ENCODE measurements at regions not wholly inside any gene's neighbourhood (a gene's known extent, or its start where the extent isn't known, plus 50 kb on each side); places are given as distances from the start of the nearest gene placed in this dataset.

DNA sequence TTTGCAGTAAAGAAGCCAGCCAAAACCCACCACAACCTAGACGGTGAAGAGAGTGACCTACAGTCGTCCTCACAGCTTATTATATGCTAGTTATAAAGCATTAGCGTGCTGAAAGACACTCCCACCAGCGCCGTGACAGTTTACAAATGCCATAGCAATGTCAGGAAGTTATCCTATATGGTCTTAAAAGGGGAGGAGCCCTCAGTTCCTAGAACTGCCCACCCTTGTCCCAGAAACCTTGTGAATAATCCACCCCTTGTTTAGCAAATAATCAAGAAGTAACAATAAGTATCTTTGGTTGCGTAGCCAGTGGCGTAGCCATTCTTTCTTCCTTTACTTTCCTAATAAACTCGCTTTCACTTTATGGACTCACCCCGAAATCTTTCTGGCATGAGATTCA is 227.9 kb upstream of the ARGLU1 start:
- no peak for DNase-seq (ENCODE audit: low read depth)

- DNase-seq (ENCODE audit: low read depth): no peak
These were observed 226.2 kb upstream of the ARGLU1 start for GRCh38 chr13:106794117-106794516.

DNA sequence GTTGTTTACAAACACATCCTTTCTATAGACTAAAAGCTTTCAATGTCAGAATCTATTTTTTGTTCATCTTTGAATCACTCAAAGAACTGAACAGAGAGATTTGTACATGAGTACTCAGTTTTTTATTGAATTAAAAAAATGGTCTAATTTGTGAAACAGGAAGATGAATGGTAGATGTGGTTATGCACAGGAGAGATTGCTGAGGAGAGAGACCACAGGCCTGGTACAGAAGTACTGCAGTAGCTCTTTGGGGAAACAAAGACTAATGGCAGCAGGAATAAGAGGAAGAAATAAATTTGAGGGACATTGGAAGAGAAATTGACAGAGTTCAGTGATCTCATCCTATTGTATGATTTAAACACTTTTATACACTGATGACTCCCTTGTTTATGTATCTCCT is 222.0 kb upstream of the ARGLU1 start:
- no peak for DNase-seq (ENCODE audit: low read depth)

- no peak for DNase-seq (ENCODE audit: low read depth)
These were observed 218.1 kb upstream of the ARGLU1 start for GRCh38 chr13:106786006-106786563.

- no peak for DNase-seq (ENCODE audit: low read depth)
These were observed 206.7 kb upstream of the ARGLU1 start for GRCh38 chr13:106774621-106775020.

GRCh38 chr13:106772006-106772601 is 204.2 kb upstream of the ARGLU1 start:
- DNase-seq (ENCODE audit: low read depth): no peak

DNA sequence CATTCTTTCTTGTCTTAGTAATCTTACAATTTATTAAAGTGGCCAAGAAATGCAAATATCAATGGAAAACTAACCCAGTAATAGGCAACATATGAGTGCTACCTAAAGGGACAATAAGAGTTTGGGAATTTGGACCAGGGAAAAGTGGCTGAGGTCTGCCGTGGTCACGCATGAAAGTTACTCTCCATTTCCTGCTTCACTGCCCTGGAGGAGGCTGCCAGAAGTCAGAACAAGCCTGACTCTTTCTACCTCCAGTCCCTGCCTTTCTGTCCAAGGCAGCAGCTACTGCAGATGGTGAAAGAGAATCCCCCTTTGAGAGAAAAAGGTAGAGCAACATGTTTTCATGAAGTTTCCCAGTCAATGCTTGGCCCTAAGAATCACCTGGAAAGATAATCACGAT is 201.1 kb upstream of the ARGLU1 start:
- DNase-seq (ENCODE audit: low read depth): no peak

DNA sequence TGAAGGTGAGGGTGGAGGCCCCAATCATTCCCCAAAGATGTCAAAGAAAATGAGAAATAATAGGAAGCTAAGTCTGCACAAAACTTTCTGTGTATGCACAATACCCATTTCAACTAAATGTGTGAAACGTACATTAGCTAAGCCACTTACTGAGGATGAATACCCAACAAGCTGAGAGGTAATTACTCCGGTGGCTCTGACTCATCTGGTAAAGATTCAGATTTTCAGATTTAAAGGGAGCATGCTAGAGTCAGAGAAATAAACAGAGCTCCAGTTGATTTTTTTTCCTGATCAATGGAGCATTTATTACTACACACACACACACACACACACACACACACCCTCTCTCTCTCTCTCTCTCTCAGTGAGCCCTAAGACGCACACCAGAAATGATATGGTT is 194.8 kb upstream of the ARGLU1 start:
- DNase-seq (ENCODE audit: low read depth): no peak

DNA sequence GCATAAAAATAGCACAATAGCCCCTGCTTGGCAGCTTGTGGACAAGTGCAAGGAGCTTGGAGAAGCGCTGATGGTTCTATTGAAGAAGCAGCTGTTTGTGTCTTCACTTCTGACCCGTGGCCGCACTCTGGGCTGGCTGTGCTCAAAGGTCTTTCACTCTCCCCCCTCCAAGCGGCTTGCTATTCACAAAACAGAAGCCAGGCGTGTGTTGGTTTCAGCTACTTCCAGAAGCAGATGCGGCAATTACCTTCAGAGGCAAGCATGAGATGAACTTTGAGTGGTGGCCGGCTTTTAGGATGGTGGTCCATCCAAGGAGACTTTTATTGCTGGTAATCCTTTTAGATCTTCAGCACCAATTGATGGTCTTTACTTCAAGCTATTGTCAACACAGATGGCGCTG is 188.5 kb upstream of the ARGLU1 start:
- DNase-seq (ENCODE audit: low read depth): no peak

DNA sequence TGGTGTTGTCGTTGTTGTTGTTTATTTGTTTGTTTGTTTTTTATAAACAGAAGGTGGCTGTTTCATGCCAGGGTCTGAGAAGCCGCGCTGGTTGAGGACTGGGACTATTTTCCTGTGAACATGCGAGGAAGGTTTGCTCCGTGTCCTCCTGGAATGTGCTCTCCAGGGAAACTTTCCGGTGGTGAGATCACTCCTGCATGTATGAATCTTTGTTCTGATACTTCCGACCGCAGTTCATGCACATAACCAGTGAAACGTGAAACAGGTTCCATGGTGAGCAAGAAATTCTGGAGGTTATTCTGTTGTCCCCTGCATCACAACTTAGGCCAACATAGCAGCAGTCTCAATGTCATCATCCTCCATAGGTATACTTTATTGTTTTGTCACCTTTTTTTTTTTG is 187.6 kb upstream of the ARGLU1 start:
- no peak for DNase-seq (ENCODE audit: low read depth)

- no peak for DNase-seq (ENCODE audit: low read depth)
These were observed 185.3 kb upstream of the ARGLU1 start for GRCh38 chr13:106753251-106753650.

- DNase-seq (ENCODE audit: low read depth): no peak
These were observed 184.7 kb upstream of the ARGLU1 start for GRCh38 chr13:106752584-106753170.

GRCh38 chr13:106748785-106749184 is 180.8 kb upstream of the ARGLU1 start:
- no peak for DNase-seq (ENCODE audit: low read depth)

- DNase-seq (ENCODE audit: low read depth): no peak
These were observed 176.6 kb upstream of the ARGLU1 start for GRCh38 chr13:106744516-106744915.

DNA sequence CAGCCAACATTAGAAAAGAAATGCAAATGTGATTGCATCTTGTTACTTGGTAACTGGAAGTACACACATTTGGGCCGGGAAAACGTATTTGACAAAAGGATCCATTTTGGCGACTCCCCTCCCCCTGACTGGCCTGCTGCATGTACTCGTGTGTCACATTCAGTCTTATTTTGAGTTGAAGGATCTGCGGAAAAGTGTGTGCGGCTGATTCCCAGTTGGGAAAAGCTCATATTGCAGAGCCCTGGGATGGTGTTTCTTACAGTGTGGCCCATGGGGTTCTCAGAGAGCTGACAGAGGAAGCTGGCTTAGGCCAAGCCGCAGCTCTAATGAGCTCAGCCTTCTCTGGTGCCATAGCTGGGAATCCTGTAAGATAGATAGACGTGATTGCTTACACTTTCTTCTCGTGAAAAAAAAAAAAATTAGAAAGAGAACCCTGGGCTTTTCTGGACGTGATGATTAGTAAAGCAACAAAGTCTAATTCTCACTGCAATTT is 170.3 kb upstream of the ARGLU1 start:
- no peak for DNase-seq (ENCODE audit: low read depth)

DNA sequence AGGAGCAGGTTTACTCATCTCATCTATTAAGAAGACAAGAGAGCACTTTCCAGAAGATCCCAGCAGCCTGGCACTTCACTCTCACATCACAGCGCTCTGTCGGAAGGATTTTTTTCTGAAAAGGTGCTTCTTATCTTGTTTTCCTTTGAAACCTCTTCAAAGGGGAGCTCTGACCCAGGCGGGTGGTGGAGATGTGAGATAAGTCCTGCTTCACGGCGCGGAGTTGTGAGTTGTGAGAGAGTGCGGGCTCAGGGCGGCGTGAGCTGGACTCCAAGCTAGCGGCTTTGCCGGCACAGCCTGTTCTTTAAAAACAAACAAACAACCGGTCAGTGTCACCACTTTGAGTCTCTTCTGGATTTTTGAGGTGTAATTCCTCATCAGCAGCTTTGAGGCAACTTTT is 169.0 kb upstream of the ARGLU1 start:
- DNase-seq (ENCODE audit: low read depth): no peak

DNA sequence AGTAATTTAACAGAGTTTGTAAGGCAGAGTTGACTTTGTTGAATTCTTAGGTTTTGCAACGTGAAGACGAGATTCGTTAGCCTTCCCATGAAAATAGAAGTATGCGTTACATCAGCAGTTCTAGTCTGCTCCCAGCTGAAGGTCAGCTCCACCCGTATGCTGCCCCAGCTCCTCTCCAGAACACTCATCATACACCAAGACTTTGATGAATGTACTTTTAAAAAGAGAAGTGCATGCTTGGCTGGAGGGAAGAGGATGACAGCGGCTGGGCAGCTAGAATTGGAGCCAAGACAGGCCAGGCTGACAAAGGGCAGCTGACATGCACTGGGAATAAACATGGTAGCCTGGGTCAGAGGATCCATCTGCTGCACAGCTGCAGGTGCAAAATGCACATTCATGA is 166.3 kb upstream of the ARGLU1 start:
- no peak for DNase-seq (ENCODE audit: low read depth)

DNA sequence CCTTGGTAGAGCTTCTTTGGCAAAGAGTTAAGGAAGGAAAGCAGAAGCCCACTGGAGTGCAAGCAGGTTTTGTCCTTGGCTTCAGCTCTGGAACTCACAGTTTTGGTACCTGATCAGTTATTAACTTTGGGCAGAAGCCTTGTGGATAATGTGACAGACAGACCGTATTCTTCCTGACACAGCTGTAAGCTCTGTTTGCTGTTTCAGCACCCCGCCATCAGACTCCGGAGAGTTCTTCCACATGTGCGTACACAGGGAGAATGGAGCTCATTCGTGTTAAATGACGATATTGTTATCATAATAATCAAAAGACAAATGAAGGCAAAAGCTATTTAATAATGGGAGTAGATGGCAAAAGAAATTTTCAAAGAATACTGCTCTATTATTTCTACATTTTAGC is 155.1 kb upstream of the ARGLU1 start:
- DNase-seq (ENCODE audit: low read depth): no peak

DNA sequence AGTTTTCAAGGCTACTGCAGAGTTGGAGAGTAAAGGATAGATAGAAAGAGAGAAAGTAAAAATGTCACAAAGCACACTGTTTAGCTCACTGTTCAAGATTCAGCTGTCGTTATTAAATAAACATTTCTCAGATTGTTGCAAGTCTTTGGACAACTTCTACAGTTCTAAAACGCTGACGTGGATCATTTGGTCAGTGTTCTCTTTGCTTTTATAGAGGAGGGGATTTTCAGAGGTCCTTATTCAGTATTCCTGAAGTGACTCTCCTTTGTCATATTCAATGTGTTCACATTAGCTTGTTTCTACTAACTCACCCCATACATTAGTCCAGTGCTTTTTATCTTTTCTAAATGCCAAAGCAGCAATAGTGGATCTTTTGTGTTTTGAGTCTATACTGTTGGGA is 154.7 kb upstream of the ARGLU1 start:
- no peak for DNase-seq (ENCODE audit: low read depth)

- DNase-seq (ENCODE audit: low read depth): no peak
These were observed 153.7 kb upstream of the ARGLU1 start for GRCh38 chr13:106721599-106721998.

- no peak for DNase-seq (ENCODE audit: low read depth)
These were observed 146.5 kb upstream of the ARGLU1 start for GRCh38 chr13:106714271-106714982.

DNA sequence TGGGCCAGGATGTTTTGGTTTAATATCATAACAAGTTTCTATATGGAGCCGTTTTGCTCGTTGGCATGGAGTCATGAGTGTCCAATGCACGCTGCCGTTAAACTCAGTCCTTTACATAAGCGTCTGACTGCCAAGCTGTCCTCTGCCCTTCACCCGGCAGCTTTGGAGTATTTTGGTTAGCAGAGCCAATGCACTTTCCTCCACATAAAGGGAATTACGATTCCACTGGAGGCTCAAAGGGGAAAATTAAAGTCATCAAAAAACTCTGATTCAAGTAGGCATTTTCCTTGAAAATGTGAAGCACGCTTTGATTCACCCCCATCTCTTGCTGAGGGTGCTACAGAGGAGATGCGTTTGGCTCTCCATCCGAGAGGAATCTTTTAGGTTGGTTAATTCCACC is 144.4 kb upstream of the ARGLU1 start:
- no peak for DNase-seq (ENCODE audit: low read depth)

DNA sequence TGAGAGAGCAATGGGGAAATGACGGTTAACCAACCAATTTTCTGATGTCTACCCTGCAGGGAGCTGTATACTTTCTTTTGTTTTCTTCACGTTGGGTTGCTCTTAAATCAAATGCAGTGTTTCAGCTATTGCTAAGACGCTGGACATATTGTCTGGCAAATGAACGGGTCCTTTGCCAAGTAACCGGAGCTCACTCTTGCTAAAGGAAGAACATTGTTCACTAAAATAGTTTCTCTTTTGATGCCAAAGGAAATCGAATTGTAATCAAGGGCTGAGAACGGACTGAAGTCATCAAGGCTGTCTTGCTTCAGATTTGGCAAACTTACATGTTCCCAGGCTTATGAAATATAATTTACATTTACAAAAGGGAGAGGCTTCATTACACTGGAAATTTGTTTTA is 142.3 kb upstream of the ARGLU1 start:
- no peak for DNase-seq (ENCODE audit: low read depth)

Measured in stimulated activated CD8-positive, alpha-beta memory T cell treated with anti-CD3 and anti-CD28 coated beads, Interleukin-15, amount 100 ng/mL, for 1 hour (primary cell).